DND-41 (cell line): ENCODE measurements at regions not wholly inside any gene's neighbourhood (a gene's known extent, or its start where the extent isn't known, plus 50 kb on each side); places are given as distances from the start of the nearest gene placed in this dataset.

Experiments used
- ATAC-seq: fragments of 200-7000 bp; cut with Tn5 transposase; 3 replicates; pipeline ENCODE4 v1.9.1; 2021; ENCODE audit warnings: low read depth; ENCODE audit not compliant: insufficient read depth
- DNase-seq: peaks from one replicate; pipeline ENCODE4 v3.0.0-alpha.2; 2020
- H2AFZ ChIP-seq: 2 replicates; pipeline ENCODE4 v1.6.0; 2012; ENCODE audit warnings: low read depth, low read length
- H3K27ac ChIP-seq: 2 replicates; pipeline ENCODE4 v1.5.1; 2012; ENCODE audit warnings: low read length, inconsistent platforms
- H3K27me3 ChIP-seq: fragments of 200-600 bp; sonication (generic); 2 replicates; pipeline ENCODE4 v1.6.0; 2012; ENCODE audit warnings: low read length, mild to moderate bottlenecking, inconsistent platforms; ENCODE audit not compliant: insufficient read depth, poor library complexity
- H3K36me3 ChIP-seq: 2 replicates; pipeline ENCODE4 v1.5.1; 2012; ENCODE audit warnings: low read length, inconsistent platforms; ENCODE audit not compliant: insufficient read depth
- H3K4me1 ChIP-seq: 2 replicates; pipeline ENCODE4 v1.5.1; 2012; ENCODE audit warnings: mild to moderate bottlenecking, low read length; ENCODE audit not compliant: insufficient read depth
- H3K4me2 ChIP-seq: 2 replicates; pipeline ENCODE4 v1.6.0; 2012; ENCODE audit warnings: mild to moderate bottlenecking, moderate library complexity, low read length, inconsistent platforms; ENCODE audit not compliant: insufficient read depth
- H3K4me3 ChIP-seq, 2 experiments: fragments of 200-600 bp in 1 of 2; shearing (Covaris generic) in 1 of 2; 2 replicates each; pipeline ENCODE4 v1.5.1; 2012 to 2016; ENCODE audit warnings: inconsistent platforms in 2 of 2, low read length in 2 of 2, mild to moderate bottlenecking in 2 of 2, low read depth in 1 of 2, moderate library complexity in 1 of 2
- H3K79me2 ChIP-seq: 2 replicates; pipeline ENCODE4 v1.6.0; 2012; ENCODE audit warnings: low read length, inconsistent platforms; ENCODE audit not compliant: insufficient read depth
- H3K9ac ChIP-seq: 2 replicates; pipeline ENCODE4 v1.6.0; 2012; ENCODE audit warnings: low read depth, mild to moderate bottlenecking, inconsistent platforms, low read length, moderate library complexity
- H3K9me3 ChIP-seq: 2 replicates; pipeline ENCODE4 v1.5.1; 2012; ENCODE audit warnings: low read length, moderate library complexity, mild to moderate bottlenecking, inconsistent platforms; ENCODE audit not compliant: insufficient read depth, severe bottlenecking
- H4K20me1 ChIP-seq: 2 replicates; pipeline ENCODE4 v1.6.0; 2012; ENCODE audit warnings: low read length; ENCODE audit not compliant: insufficient read depth
- CTCF ChIP-seq: IDR thresholded peaks from 2 replicates; pipeline ENCODE4 v1.5.1; 2012; ENCODE audit warnings: borderline replicate concordance, low read length, moderate library complexity, mild to moderate bottlenecking; ENCODE audit not compliant: poor library complexity, severe bottlenecking; ENCODE audit errors: extremely low read depth
- EZH2 ChIP-seq: IDR thresholded peaks from 3 replicates; pipeline ENCODE4 v1.6.1; 2012; ENCODE audit warnings: borderline replicate concordance, low read depth, mild to moderate bottlenecking, moderate library complexity, low read length, inconsistent platforms; ENCODE audit not compliant: severe bottlenecking

- DNase-seq (no peak), ATAC-seq (no peak)
- Histone ChIP-seq H3K9ac (no peak overlapping the region), H3K27ac (no peak overlapping the region), H4K20me1 (peaks cover 3% of the 10 kb centered on the region; the same call in 1 of the 2 replicates), H3K9me3 (no peaks in the 10 kb centered on the region), H2AFZ (no peak overlapping the region), H3K79me2 (peaks cover 19% of the 10 kb centered on the region; the same call in 1 of the 2 replicates), H3K36me3 (no peaks in the 10 kb centered on the region), H3K4me1 (no peaks in the 10 kb centered on the region), H3K4me3 (no peak overlapping the region), H3K4me2 (no peak overlapping the region), H3K27me3 (no peaks in the 10 kb centered on the region)
- TF ChIP-seq EZH2 (no peak), CTCF (no peak)
Observed at GRCh38 chr14:89564286-89564957, 147.4 kb upstream of the FOXN3 start.

GRCh38 chr14:89563471-89563870 lies 146.4 kb upstream of the FOXN3 start:
- H3K4me2 ChIP-seq = no peak overlapping the region
- ATAC-seq (peak; percentile 29; the same call in 2 of the 3 replicates), DNase-seq (no peak)
- H4K20me1 ChIP-seq = peaks cover 3% of the 10 kb centered on the region; the same call in 1 of the 2 replicates
- no peak overlapping the region for H3K4me3 ChIP-seq
- no peak overlapping the region for H2AFZ ChIP-seq
- peaks cover 2% of the 10 kb centered on the region; the same call in 1 of the 2 replicates for H3K36me3 ChIP-seq
- no peaks in the 10 kb centered on the region for H3K9me3 ChIP-seq
- no peak overlapping the region for H3K9ac ChIP-seq
- no peaks in the 10 kb centered on the region for H3K27me3 ChIP-seq
- H3K27ac ChIP-seq = no peak overlapping the region
- no peak for TF ChIP-seq CTCF
- TF ChIP-seq EZH2 = no peak
- H3K79me2 ChIP-seq = peaks cover 21% of the 10 kb centered on the region; the same call in 1 of the 2 replicates
- no peaks in the 10 kb centered on the region for H3K4me1 ChIP-seq

GRCh38 chr14:89551955-89552354 lies 134.9 kb upstream of the FOXN3 start:
- Histone ChIP-seq H3K27ac (no peak overlapping the region), H4K20me1 (peaks cover 9% of the 10 kb centered on the region; the same call in 1 of the 2 replicates), H3K9me3 (no peaks in the 10 kb centered on the region), H3K9ac (no peak overlapping the region), H3K79me2 (peaks cover 27% of the 10 kb centered on the region), H3K27me3 (no peaks in the 10 kb centered on the region), H3K4me2 (no peak overlapping the region), H2AFZ (no peak overlapping the region), H3K4me3 (no peak overlapping the region), H3K4me1 (no peaks in the 10 kb centered on the region), H3K36me3 (peaks cover 5% of the 10 kb centered on the region; the same call in 1 of the 2 replicates)
- no peak for ATAC-seq
- DNase-seq = no peak
- TF ChIP-seq EZH2 (no peak), CTCF (no peak)
